AG04450 (cell line): ENCODE measurements at regions not wholly inside any gene's neighbourhood (a gene's known extent, or its start where the extent isn't known, plus 50 kb on each side); places are given as distances from the start of the nearest gene placed in this dataset.
A peak's percentile ranks its signal among the peaks of the same experiment; 100 is the strongest.

Experiments used
- CTCF ChIA-PET: fragments of 300-600, 350-600 bp; formaldehyde crosslinking; extraction: SDS; loops from one replicate; lab custom pipeline; 2022; ENCODE audit warnings: antibody characterized with exemption, inconsistent platforms; lab: Charles Lee
- POLR2A ChIA-PET: fragments of 350-600 bp; formaldehyde crosslinking; extraction: SDS; loops from one replicate; lab custom pipeline; 2021; ENCODE audit warnings: antibody characterized with exemption, inconsistent platforms; lab: Yijun Ruan, JAX
- DNase-seq: peaks from one replicate; pipeline ENCODE4 v3.0.0-alpha.2; 2011; ENCODE audit warnings: low read depth, low spot score
- H3K27ac ChIP-seq: one replicate; pipeline ENCODE4 v1.5.1; 2012; ENCODE audit warnings: low read depth, low read length, control low read depth
- H3K27me3 ChIP-seq: one replicate; pipeline ENCODE4 v1.6.0; 2012; ENCODE audit warnings: low read length; ENCODE audit not compliant: control insufficient read depth, insufficient read depth
- H3K4me3 ChIP-seq: 2 replicates; pipeline ENCODE4 v1.5.1; 2011; ENCODE audit warnings: mild to moderate bottlenecking, low read depth, low read length, control low read depth
- H3K9me3 ChIP-seq: 2 replicates; pipeline ENCODE4 v1.5.1; 2012; ENCODE audit warnings: low read length; ENCODE audit not compliant: control insufficient read depth, insufficient read depth
- TF ChIP-seq, protein P1 (sequence below): IDR thresholded peaks from 2 replicates; pipeline ENCODE4 v1.5.1; 2011; ENCODE audit warnings: low read depth, low read length, control low read depth, inconsistent platforms

DNA sequence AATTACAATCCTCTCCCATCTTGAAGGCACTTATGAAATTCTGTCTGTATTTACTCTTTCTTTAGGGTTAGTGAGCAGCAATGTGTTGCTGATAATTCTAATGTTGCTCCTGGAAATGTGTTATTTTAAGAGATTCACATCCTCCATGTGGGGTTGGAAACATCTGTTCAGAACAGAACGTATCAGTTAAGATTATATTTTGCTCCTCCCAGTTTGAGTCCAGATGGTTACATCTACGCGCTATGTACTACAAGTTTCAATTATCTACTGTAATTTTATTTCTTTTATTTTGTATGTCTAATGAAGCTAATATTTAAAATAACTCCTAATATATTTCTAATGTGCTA is 250.6 kb upstream of the KLF6 start:
- CTCF ChIA-PET: interaction anchor here (1.3 kb wide), 1 partner anchor 14 kb away, joined by 3 read pairs; no protein-coding TSS in a partner anchor
- POLR2A ChIA-PET: no interaction called here
- H3K27me3 ChIP-seq: no peaks in the 10 kb centered on the region
- TF ChIP-seq, protein P1, sequence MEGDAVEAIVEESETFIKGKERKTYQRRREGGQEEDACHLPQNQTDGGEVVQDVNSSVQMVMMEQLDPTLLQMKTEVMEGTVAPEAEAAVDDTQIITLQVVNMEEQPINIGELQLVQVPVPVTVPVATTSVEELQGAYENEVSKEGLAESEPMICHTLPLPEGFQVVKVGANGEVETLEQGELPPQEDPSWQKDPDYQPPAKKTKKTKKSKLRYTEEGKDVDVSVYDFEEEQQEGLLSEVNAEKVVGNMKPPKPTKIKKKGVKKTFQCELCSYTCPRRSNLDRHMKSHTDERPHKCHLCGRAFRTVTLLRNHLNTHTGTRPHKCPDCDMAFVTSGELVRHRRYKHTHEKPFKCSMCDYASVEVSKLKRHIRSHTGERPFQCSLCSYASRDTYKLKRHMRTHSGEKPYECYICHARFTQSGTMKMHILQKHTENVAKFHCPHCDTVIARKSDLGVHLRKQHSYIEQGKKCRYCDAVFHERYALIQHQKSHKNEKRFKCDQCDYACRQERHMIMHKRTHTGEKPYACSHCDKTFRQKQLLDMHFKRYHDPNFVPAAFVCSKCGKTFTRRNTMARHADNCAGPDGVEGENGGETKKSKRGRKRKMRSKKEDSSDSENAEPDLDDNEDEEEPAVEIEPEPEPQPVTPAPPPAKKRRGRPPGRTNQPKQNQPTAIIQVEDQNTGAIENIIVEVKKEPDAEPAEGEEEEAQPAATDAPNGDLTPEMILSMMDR: no peak
- no peak overlapping the region for H3K27ac ChIP-seq
- H3K9me3 ChIP-seq: peaks cover under 1% of the 10 kb centered on the region; the same call in 1 of the 2 replicates
- no peak for DNase-seq
- no peak overlapping the region for H3K4me3 ChIP-seq

DNA sequence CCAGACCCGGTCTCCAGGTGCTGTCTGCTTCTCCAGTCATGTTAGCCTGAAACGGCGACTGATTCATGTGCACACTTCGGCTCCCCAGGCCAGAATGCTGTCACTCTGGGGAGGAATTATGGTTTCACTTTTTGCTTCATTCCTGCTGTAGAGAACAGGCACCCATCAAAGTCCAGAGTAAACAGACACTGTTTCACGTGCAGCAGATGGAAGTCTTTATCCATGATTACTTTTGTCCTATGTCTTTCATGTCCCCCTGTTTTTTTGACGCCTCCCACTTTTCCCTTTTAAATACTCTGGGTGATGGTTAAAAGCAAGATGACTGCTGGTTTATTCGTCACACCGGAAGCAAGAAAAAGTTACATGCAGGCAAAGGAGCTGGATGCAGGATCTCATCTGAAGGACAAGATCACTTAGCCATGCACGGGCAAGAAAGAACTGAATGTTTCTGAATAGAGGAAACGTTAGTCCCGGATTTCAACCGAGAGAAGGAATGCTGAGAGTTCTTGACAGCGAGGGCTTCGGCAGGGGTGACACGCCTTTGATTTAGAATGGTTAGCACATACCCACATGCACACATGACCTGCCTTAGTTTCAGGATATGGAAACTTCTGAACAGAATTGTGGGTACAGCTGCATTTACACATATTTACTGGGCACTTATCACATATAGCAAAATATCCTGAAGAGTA is 250.0 kb upstream of the KLF6 start:
- H3K9me3 ChIP-seq: no peaks in the 10 kb centered on the region
- TF ChIP-seq, protein P1: no peak
- peak overlapping the region; percentile 7 for H3K4me3 ChIP-seq
- ChIA-PET POLR2A (no interaction called here), CTCF (no interaction called here)
- peak overlapping the region; percentile 23 for H3K27ac ChIP-seq
- no peaks in the 10 kb centered on the region for H3K27me3 ChIP-seq
- no peak for DNase-seq

DNA sequence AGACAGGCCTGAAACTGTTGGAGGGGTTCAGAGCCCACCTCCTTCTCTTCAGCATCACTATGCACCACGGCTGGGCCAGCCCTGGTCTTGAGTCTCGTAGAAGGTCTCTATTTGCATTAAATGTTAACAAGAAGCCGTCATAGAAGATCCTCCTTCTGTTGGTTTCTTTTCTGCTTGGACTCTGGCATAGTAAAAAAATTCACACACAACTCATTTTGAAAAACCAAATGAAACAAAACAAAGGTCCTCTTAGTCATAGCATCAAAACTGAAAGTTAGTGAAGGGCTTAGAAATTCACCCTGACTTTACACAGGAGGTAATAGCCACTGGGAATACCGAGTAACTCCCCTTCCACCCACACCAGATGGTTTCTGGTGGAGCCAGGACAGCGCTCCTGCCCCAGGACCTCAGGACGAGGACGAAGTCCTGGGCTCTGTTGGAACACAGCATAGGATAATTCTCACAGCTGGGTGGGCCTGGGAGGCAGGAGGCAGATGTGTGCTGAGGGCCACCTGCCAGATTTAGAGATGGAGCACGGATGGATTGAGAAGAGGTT is 248.4 kb upstream of the KLF6 start:
- TF ChIP-seq, protein P1: no peak
- Histone ChIP-seq H3K4me3 (no peak overlapping the region), H3K9me3 (no peaks in the 10 kb centered on the region), H3K27ac (no peak overlapping the region), H3K27me3 (no peaks in the 10 kb centered on the region)
- no peak for DNase-seq
- ChIA-PET POLR2A (no interaction called here), CTCF (no interaction called here)

DNA sequence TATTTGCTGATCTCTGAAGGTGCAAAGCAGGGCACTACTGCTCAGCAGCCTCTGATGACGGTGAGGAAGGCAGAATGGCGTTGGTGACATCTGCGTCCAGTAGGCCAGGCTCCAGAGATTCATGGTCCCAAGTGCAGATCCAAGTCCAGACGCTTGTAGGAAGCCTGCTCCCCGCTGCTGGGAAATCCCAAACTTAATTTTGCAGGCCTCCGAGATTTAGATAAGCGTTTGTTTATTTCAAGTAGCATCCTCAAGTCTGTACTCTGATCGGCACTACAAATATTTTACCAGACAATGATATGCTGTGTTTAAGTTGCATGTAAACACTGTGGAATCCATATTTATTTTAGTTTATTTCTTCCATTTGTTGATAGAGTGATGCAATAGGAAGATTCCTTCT is 244.9 kb upstream of the KLF6 start:
- Histone ChIP-seq H3K9me3 (no peaks in the 10 kb centered on the region), H3K27ac (no peak overlapping the region), H3K27me3 (no peaks in the 10 kb centered on the region), H3K4me3 (no peak overlapping the region)
- TF ChIP-seq, protein P1: no peak
- CTCF ChIA-PET: no interaction called here
- DNase-seq: no peak
- POLR2A ChIA-PET: no interaction called here

DNA sequence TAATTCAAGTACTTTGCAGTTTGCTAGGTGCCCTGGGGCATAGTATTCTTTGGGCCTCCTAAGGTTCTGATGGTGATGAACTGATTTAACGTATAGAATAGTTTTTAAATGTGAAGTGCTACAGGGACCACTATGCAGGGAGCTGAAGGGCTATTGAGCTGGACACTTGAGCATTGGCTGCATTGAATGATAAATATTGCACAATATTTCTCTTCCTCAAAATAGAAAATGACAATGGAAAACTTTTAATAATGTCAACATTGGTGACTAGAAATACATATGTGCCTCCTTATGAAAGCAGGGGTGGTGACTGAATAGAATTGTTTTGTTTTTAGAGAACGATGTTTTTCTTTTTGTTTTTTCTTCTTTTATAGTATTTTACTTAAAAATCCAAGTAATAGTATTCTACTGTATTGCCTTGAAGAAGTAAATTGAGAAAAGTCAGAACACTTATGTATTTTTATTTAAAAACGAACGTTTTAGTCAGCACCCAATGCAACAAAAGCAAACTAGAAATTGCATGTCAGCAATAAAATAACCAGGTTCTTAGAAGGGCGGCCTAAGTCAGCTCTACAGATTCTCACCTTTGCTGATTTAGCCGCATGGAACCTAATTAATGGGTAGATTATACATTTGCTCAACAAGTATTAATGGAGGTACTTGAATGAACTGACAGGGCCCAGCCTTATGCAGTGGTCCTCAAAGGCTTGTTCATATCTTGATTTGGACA is 244.0 kb upstream of the KLF6 start:
- Histone ChIP-seq H3K27me3 (no peaks in the 10 kb centered on the region), H3K9me3 (no peaks in the 10 kb centered on the region; the same call in 1 of the 2 replicates), H3K4me3 (no peak overlapping the region), H3K27ac (no peak overlapping the region)
- CTCF ChIA-PET: no interaction called here
- DNase-seq: no peak
- TF ChIP-seq, protein P1: no peak
- POLR2A ChIA-PET: no interaction called here
